ENCODE measurements at regions not wholly inside any gene's neighbourhood (a gene's known extent, or its start where the extent isn't known, plus 50 kb on each side); places are given as distances from the start of the nearest gene placed in this dataset.

DNA sequence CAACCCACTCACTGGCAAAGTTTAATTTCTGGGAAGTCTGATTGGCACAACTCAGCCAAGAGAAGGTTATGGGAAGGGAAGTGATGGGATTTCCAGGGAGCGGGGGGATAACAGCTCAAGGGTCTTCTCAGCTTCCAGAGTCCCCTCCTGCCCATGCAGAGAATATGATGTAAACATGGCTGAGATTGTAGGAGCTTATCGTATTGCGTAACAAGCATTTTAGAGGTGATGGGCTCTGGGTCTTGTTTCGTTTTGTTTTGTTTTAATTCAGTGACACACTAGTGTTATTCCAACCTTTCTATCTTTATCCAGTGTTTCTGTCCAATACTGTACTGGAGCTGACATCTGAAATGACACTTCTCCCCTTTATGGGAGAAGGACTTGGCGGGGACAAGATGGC lies 762.1 kb upstream of the TMEM132C start:
- Histone ChIP-seq H3K4me3 (no peak overlapping the region), H3K9me3 (replicated peaks in 1 of 3) (no peaks in the 10 kb centered on the region), H3K4me1 (replicated peaks in 1 of 2) (no peaks in the 10 kb centered on the region), H3K27me3 (no peaks in the 10 kb centered on the region), H3K36me3 (replicated peaks in 1 of 2) (no peaks in the 10 kb centered on the region), H3K27ac (no peak overlapping the region)
- DNase-seq, result no peak
- intact Hi-C loops (cut with DNase I), result no loop called here
- 67 to 89% (median 83%) methylated on average over 5 of the region's 5 CpGs for WGBS, 4 donors
- TF ChIP-seq, protein P1, sequence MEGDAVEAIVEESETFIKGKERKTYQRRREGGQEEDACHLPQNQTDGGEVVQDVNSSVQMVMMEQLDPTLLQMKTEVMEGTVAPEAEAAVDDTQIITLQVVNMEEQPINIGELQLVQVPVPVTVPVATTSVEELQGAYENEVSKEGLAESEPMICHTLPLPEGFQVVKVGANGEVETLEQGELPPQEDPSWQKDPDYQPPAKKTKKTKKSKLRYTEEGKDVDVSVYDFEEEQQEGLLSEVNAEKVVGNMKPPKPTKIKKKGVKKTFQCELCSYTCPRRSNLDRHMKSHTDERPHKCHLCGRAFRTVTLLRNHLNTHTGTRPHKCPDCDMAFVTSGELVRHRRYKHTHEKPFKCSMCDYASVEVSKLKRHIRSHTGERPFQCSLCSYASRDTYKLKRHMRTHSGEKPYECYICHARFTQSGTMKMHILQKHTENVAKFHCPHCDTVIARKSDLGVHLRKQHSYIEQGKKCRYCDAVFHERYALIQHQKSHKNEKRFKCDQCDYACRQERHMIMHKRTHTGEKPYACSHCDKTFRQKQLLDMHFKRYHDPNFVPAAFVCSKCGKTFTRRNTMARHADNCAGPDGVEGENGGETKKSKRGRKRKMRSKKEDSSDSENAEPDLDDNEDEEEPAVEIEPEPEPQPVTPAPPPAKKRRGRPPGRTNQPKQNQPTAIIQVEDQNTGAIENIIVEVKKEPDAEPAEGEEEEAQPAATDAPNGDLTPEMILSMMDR (IDR thresholded peaks at IDR 0.05), result no peak
- no peak for TF ChIP-seq POLR2A (IDR thresholded peaks at IDR 0.05)

- no peak overlapping the region for H3K4me3 ChIP-seq
- intact Hi-C loops (cut with DNase I), result no loop called here
- no peaks in the 10 kb centered on the region for H3K9me3 ChIP-seq (replicated peaks in 1 of 3)
- DNase-seq, result no peak
- H3K4me1 ChIP-seq (replicated peaks in 1 of 2), result no peaks in the 10 kb centered on the region
- TF ChIP-seq, protein P1 (IDR thresholded peaks at IDR 0.05), result no peak
- TF ChIP-seq POLR2A (IDR thresholded peaks at IDR 0.05), result no peak
- no peaks in the 10 kb centered on the region for H3K27me3 ChIP-seq
- no peak overlapping the region for H3K27ac ChIP-seq
- no peaks in the 10 kb centered on the region for H3K36me3 ChIP-seq (replicated peaks in 1 of 2)
- 74 to 86% (median 84%) methylated on average over 6 of the region's 6 CpGs for WGBS, 4 donors
Observed at GRCh38 chr12:127507341-127507740, 759.6 kb upstream of the TMEM132C start.

GRCh38 chr12:127509066-127509778 lies 757.7 kb upstream of the TMEM132C start:
- TF ChIP-seq POLR2A (IDR thresholded peaks at IDR 0.05), result no peak
- TF ChIP-seq, protein P1 (IDR thresholded peaks at IDR 0.05), result no peak
- no peak for DNase-seq
- H3K4me3 ChIP-seq, result no peak overlapping the region
- intact Hi-C loops (cut with DNase I), result no loop called here
- H3K9me3 ChIP-seq (replicated peaks in 1 of 3), result no peaks in the 10 kb centered on the region
- WGBS, 4 donors, result 74 to 90% (median 86%) methylated on average over 6 of the region's 6 CpGs
- H3K27ac ChIP-seq, result no peak overlapping the region
- no peaks in the 10 kb centered on the region for H3K4me1 ChIP-seq (replicated peaks in 1 of 2)
- no peaks in the 10 kb centered on the region for H3K27me3 ChIP-seq
- H3K36me3 ChIP-seq (replicated peaks in 1 of 2), result no peaks in the 10 kb centered on the region

GRCh38 chr12:127515941-127516340 lies 751.0 kb upstream of the TMEM132C start:
- Histone ChIP-seq H3K4me1 (replicated peaks in 1 of 2) (no peaks in the 10 kb centered on the region), H3K4me3 (no peak overlapping the region), H3K27me3 (no peaks in the 10 kb centered on the region), H3K36me3 (replicated peaks in 1 of 2) (no peaks in the 10 kb centered on the region), H3K27ac (no peak overlapping the region), H3K9me3 (replicated peaks in 1 of 3) (no peaks in the 10 kb centered on the region)
- 18 to 32% (median 29%) methylated on average over 2 of the region's 2 CpGs for WGBS, 4 donors
- intact Hi-C loops (cut with DNase I), result no loop called here
- no peak for TF ChIP-seq POLR2A (IDR thresholded peaks at IDR 0.05)
- TF ChIP-seq, protein P1 (IDR thresholded peaks at IDR 0.05), result no peak
- DNase-seq, result no peak

All from adrenal gland (tissue), 9 donors.